ENCODE measurements at regions not wholly inside any gene's neighbourhood (a gene's known extent, or its start where the extent isn't known, plus 50 kb on each side); places are given as distances from the start of the nearest gene placed in this dataset.

GRCh38 chr21:24989516-24989915 lies 617.8 kb downstream of the MRPL39 start:
- no peak overlapping the region for H3K56ac ChIP-seq (replicated peaks; ENCODE audit: insufficient read length, low read depth, low read length)
- H2BK12ac ChIP-seq (ENCODE audit: low read depth, low read length), result no peak overlapping the region
- no peak overlapping the region for H2BK15ac ChIP-seq (ENCODE audit: low read length)
- H4K8ac ChIP-seq (ENCODE audit: extremely low read depth, insufficient read depth, low read length), result no peak overlapping the region
- CTCF ChIA-PET (ENCODE audit: partially characterized antibody), result interaction anchor here (1.4 kb wide), 1 partner anchor 361 kb away, joined by 3 read pairs; no protein-coding TSS in a partner anchor
- no peak overlapping the region for H2AFZ ChIP-seq (ENCODE audit: low read length)
- DNase-seq (ENCODE audit: low read depth in 1 of 2, low spot score in 2 of 2) (no peak), FAIRE-seq (no peak)
- H4K5ac ChIP-seq (ENCODE audit: insufficient read length, low read depth, low read length), result no peak overlapping the region
- no peak overlapping the region for H3K27ac ChIP-seq (ENCODE audit: low read depth, low read length)
- H3K4me3 ChIP-seq (ENCODE audit: extremely low read depth in 1 of 4, insufficient read depth in 2 of 4, low read depth in 3 of 4, low read length in 4 of 4), result no peak overlapping the region
- H3K4me2 ChIP-seq (ENCODE audit: insufficient read depth in 1 of 2, low read depth in 2 of 2, low read length in 2 of 2), result no peak overlapping the region
- no peaks in the 10 kb centered on the region for H3K79me2 ChIP-seq (ENCODE audit: control insufficient read depth in 1 of 2, insufficient read depth in 2 of 2, low read length in 2 of 2)
- no peak overlapping the region for H3K9ac ChIP-seq (replicated peaks in 1 of 4; ENCODE audit: extremely low read depth in 1 of 4, low read depth in 3 of 4, low read length in 3 of 4)
- no peaks in the 10 kb centered on the region for H3K36me3 ChIP-seq (ENCODE audit: control insufficient read depth in 2 of 4, insufficient read depth in 4 of 4, low read length in 3 of 4)
- H3K27me3 ChIP-seq (replicated peaks in 1 of 4; ENCODE audit: control insufficient read depth in 3 of 4, extremely low read depth in 1 of 4, insufficient read depth in 3 of 4, low read length in 3 of 4), result no peaks in the 10 kb centered on the region
- H2BK120ac ChIP-seq (replicated peaks; ENCODE audit: low read depth, low read length), result no peak overlapping the region
- no peaks in the 10 kb centered on the region for H3K9me3 ChIP-seq (ENCODE audit: insufficient read depth in 2 of 2, low read depth in 1 of 2, low read length in 1 of 2)
- POLR2A ChIA-PET (ENCODE audit: partially characterized antibody), result no interaction called here
- H3K4ac ChIP-seq (replicated peaks; ENCODE audit: insufficient read length, low read depth, low read length), result no peak overlapping the region
- H2BK20ac ChIP-seq (ENCODE audit: low read length), result no peak overlapping the region
- TF ChIP-seq ASH2L (IDR thresholded peaks at IDR 0.05; ENCODE audit: low read length) (no peak), SIN3A (conservative IDR thresholded peaks at IDR 0.05 in 1 of 2, IDR thresholded peaks at IDR 0.05 in 1 of 2; ENCODE audit: low read depth in 1 of 2, low read length in 2 of 2) (no peak), TCF12 (IDR thresholded peaks at IDR 0.05; ENCODE audit: low read depth, low read length) (no peak), TBP (IDR thresholded peaks at IDR 0.05; ENCODE audit: low read depth, low read length) (no peak)
- no peak overlapping the region for H2BK5ac ChIP-seq (ENCODE audit: low read depth, low read length)
- no peak overlapping the region for H2AK5ac ChIP-seq (ENCODE audit: low read depth, low read length)
- H3K18ac ChIP-seq (ENCODE audit: extremely low read depth, low read length), result no peak overlapping the region
- peaks cover 2% of the 10 kb centered on the region; the same call in 1 of the 2 replicates for H3K23me2 ChIP-seq (ENCODE audit: low read depth, low read length)
- 0 out of 7 replicates have a peak, but pooled peaks cover 0 to under 1% (median 0%) of the 10 kb centered on the region in 4 experiments for H3K4me1 ChIP-seq (replicated peaks in 1 of 4; ENCODE audit: control insufficient read depth in 3 of 4, insufficient read depth in 4 of 4, low read length in 3 of 4)
- H3K14ac ChIP-seq (ENCODE audit: insufficient read length), result no peak overlapping the region
- H3K23ac ChIP-seq (ENCODE audit: insufficient read length), result no peak overlapping the region
- no peaks in the 10 kb centered on the region for H3K79me1 ChIP-seq (ENCODE audit: low read depth, low read length)
- no peaks in the 10 kb centered on the region for H4K20me1 ChIP-seq (replicated peaks in 1 of 2; ENCODE audit: control insufficient read depth in 1 of 2, insufficient read depth in 2 of 2, low read length in 2 of 2)
- no peak overlapping the region for H4K91ac ChIP-seq (replicated peaks; ENCODE audit: insufficient read length, low read length)
